HepG2 (cell line): ENCODE measurements at regions not wholly inside any gene's neighbourhood (a gene's known extent, or its start where the extent isn't known, plus 50 kb on each side); places are given as distances from the start of the nearest gene placed in this dataset.
"Not testable (repeated sequence)": the region's sequence is repeated elsewhere in the genome, so short reads cannot be mapped to it uniquely, and the experiment has no call there.

Experiments used
- ATAC-seq: fragments of 200-7000 bp; cut with Tn5 transposase; 3 replicates; pipeline ENCODE4 v1.9.1; 2020; ENCODE audit warnings: mild to moderate bottlenecking, moderate library complexity
- BruUV-seq: library from RNA; stranded (reverse); fragments of 400-500 nt; replicated peaks from 2 replicates; lab custom pipeline; 2021; lab: Mats Ljungman, UMichigan
- CTCF ChIA-PET: fragments of 300-600 bp; formaldehyde crosslinking; extraction: SDS; loops from one replicate; lab custom pipeline; 2021; ENCODE audit warnings: low total read pairs, inconsistent platforms, low intra/inter-chr PET ratio; lab: Yijun Ruan, JAX
- POLR2A ChIA-PET: fragments of 350-600 bp; sonication (Branson Sonifier 250); formaldehyde crosslinking; loops from one replicate; lab custom pipeline; 2020; ENCODE audit warnings: antibody characterized with exemption, inconsistent platforms; lab: Yijun Ruan, JAX
- DNase-seq: peaks from one replicate; pipeline ENCODE4 v3.0.0-alpha.2; 2015; ENCODE audit warnings: low spot score
- FAIRE-seq: peaks from 3 replicates; lab custom pipeline; 2011; peaks lifted over from hg19 to GRCh38; lab: Jason Lieb, UNC
- H2AFZ ChIP-seq: one replicate; pipeline ENCODE4 v1.6.1; 2011; ENCODE audit warnings: low read length, inconsistent platforms
- H3K27ac ChIP-seq: fragments of 300-600 bp; 3 replicates; pipeline ENCODE4 v1.8.0; 2011; ENCODE audit warnings: mixed run types, mild to moderate bottlenecking, mixed read lengths, low read length, inconsistent platforms; ENCODE audit not compliant: insufficient read depth; ENCODE audit errors: extremely low read length
- H3K27me3 ChIP-seq, 2 experiments: fragments of 200-600 bp in 1 of 2; 2 replicates in 1 of 2; 3 replicates in 1 of 2; pipeline versions ENCODE4 v1.6.0 to v1.8.0; 2011; ENCODE audit warnings: low read length in 2 of 2, mild to moderate bottlenecking in 2 of 2, moderate library complexity in 2 of 2, inconsistent platforms in 1 of 2; ENCODE audit not compliant: insufficient read depth in 2 of 2, control insufficient read depth in 1 of 2
- H3K36me3 ChIP-seq, 2 experiments: fragments of 200-600 bp in 1 of 2; replicated peaks in 1 of 2; 2 replicates in 1 of 2; 3 replicates in 1 of 2; pipeline versions ENCODE4 v1.5.1 to v1.8.0; 2011; ENCODE audit warnings: low read length in 2 of 2, inconsistent platforms in 1 of 2; ENCODE audit not compliant: insufficient read depth in 2 of 2, control insufficient read depth in 1 of 2
- H3K4me1 ChIP-seq: 2 replicates; pipeline ENCODE4 v1.5.1; 2012; ENCODE audit warnings: low read length, inconsistent platforms; ENCODE audit not compliant: insufficient read depth
- H3K4me2 ChIP-seq: 2 replicates; pipeline ENCODE4 v1.6.0; 2011; ENCODE audit warnings: low read depth, low read length, inconsistent platforms
- H3K4me3 ChIP-seq, 3 experiments: fragments of 200-600 bp in 1 of 3; sonication (generic), shearing (Covaris generic) in 1 of 3; replicated peaks in 1 of 3; 2 replicates each; pipeline ENCODE4 v1.5.1; 2011 to 2016; ENCODE audit warnings: low read length in 3 of 3, inconsistent platforms in 2 of 3, low read depth in 2 of 3, mild to moderate bottlenecking in 2 of 3, control low read depth in 1 of 3, mixed read lengths in 1 of 3; ENCODE audit not compliant: insufficient read depth in 1 of 3
- H3K79me2 ChIP-seq: one replicate; pipeline ENCODE4 v1.6.1; 2011; ENCODE audit warnings: low read length, inconsistent platforms; ENCODE audit not compliant: insufficient read depth
- H3K9ac ChIP-seq: 2 replicates; pipeline ENCODE4 v1.6.0; 2011; ENCODE audit warnings: mild to moderate bottlenecking, low read depth, low read length, inconsistent platforms; ENCODE audit not compliant: insufficient read depth
- H3K9me3 ChIP-seq: 2 replicates; pipeline ENCODE4 v1.5.1; 2012; ENCODE audit warnings: mild to moderate bottlenecking, low read length
- H4K20me1 ChIP-seq: 2 replicates; pipeline ENCODE4 v1.6.0; 2011; ENCODE audit warnings: inconsistent platforms, mild to moderate bottlenecking, low read length, moderate library complexity; ENCODE audit not compliant: insufficient read depth
- HNF4A ChIP-seq: sonication (generic); formaldehyde crosslinking; IDR thresholded peaks from 2 replicates; pipeline ENCODE4 v1.4.0; 2020; ENCODE audit warnings: missing genetic modification reagents
- ZNF12 ChIP-seq: sonication (generic); formaldehyde crosslinking; IDR thresholded peaks from 2 replicates; pipeline ENCODE4 v1.5.0; 2020; ENCODE audit warnings: missing genetic modification reagents
- ZNF629 ChIP-seq: sonication (generic); formaldehyde crosslinking; conservative IDR thresholded peaks from 2 replicates; pipeline ENCODE4 v1.5.0; 2020; ENCODE audit warnings: missing genetic modification reagents
- WGBS: methylation state at CpG from one replicate; pipeline ENCODE4 v1.1.6; 2017; ENCODE audit warnings: low lambda C conversion rate; 5-methylcytosine and 5-hydroxymethylcytosine counted together
- in situ Hi-C: cut with HindIII; loops from 2 replicates; pipeline ENCODE4 v1.10.0; 2017; ENCODE audit warnings: low pct_unique_long_range_greater_than_20kb; ENCODE audit not compliant: extremely low pct_ligation_motif_present
- intact Hi-C: fragments of 100-400 bp; cut with micrococcal nuclease; formaldehyde crosslinking; loops from one replicate; pipeline ENCODE4 v1.10.0; 2022; ENCODE audit not compliant: unreplicated experiment

GRCh38 chr9:41657141-41657540, 468.0 kb upstream of the ZNG1F start:
- H2AFZ ChIP-seq, in situ Hi-C loops, BruUV-seq, POLR2A ChIA-PET, H3K4me3 ChIP-seq, H3K4me2 ChIP-seq, CTCF ChIA-PET, FAIRE-seq, DNase-seq, H3K9ac ChIP-seq, H3K9me3 ChIP-seq, H4K20me1 ChIP-seq, H3K27ac ChIP-seq, H3K79me2 ChIP-seq, H3K27me3 ChIP-seq, H3K36me3 ChIP-seq, intact Hi-C loops, ATAC-seq: not testable (repeated sequence)
- TF ChIP-seq ZNF12 (CRISPR knock-in tag) (peak; percentile 97), HNF4A (CRISPR knock-in tag) (peak; percentile 18; the same call in 1 of the 2 replicates), ZNF629 (0 out of 2 replicates have a peak, but pooled peaks have one; percentile 36)
- WGBS = 51% methylated on average over 2 of the region's 2 CpGs
- H3K4me1 ChIP-seq = peaks cover 13% of the 10 kb centered on the region; the same call in 1 of the 2 replicates

GRCh38 chr9:41655071-41655554, 466.0 kb upstream of the ZNG1F start:
- not testable (repeated sequence) for ATAC-seq, BruUV-seq, DNase-seq

GRCh38 chr9:41654349-41654748, 465.2 kb upstream of the ZNG1F start:
- H4K20me1 ChIP-seq, H3K27ac ChIP-seq, CTCF ChIA-PET, intact Hi-C loops, H3K9me3 ChIP-seq, DNase-seq, FAIRE-seq, H2AFZ ChIP-seq, H3K9ac ChIP-seq, H3K4me3 ChIP-seq, H3K79me2 ChIP-seq, H3K27me3 ChIP-seq, POLR2A ChIA-PET, H3K4me1 ChIP-seq, ATAC-seq, H3K36me3 ChIP-seq, H3K4me2 ChIP-seq, in situ Hi-C loops, BruUV-seq: not testable (repeated sequence)
- WGBS = 80% methylated on average over 16 of the region's 16 CpGs

More at GRCh38 chr9:41655071-41655554, 466.0 kb upstream of the ZNG1F start:
- H3K27me3 ChIP-seq, H3K9me3 ChIP-seq, H4K20me1 ChIP-seq, H3K9ac ChIP-seq, FAIRE-seq, H2AFZ ChIP-seq, H3K4me3 ChIP-seq, CTCF ChIA-PET, H3K4me1 ChIP-seq, in situ Hi-C loops, H3K36me3 ChIP-seq, H3K79me2 ChIP-seq, intact Hi-C loops, H3K27ac ChIP-seq, H3K4me2 ChIP-seq, POLR2A ChIA-PET: not testable (repeated sequence)
- 59% methylated on average over 22 of the region's 35 CpGs for WGBS

GRCh38 chr9:41653560-41654340, 464.6 kb upstream of the ZNG1F start:
- FAIRE-seq, ATAC-seq, BruUV-seq, H3K9me3 ChIP-seq, H3K27me3 ChIP-seq, H4K20me1 ChIP-seq, CTCF ChIA-PET, H3K36me3 ChIP-seq, H3K4me2 ChIP-seq, H3K4me3 ChIP-seq, H2AFZ ChIP-seq, POLR2A ChIA-PET, DNase-seq, H3K9ac ChIP-seq, in situ Hi-C loops, intact Hi-C loops, H3K27ac ChIP-seq, H3K79me2 ChIP-seq, H3K4me1 ChIP-seq: not testable (repeated sequence)
- WGBS = 85% methylated on average over 13 of the region's 21 CpGs
